Glutamatergic neuron (in vitro differentiated cells): ENCODE measurements at regions not wholly inside any gene's neighbourhood (a gene's known extent, or its start where the extent isn't known, plus 50 kb on each side); places are given as distances from the start of the nearest gene placed in this dataset.

Experiments used
- DNase-seq: peaks from one replicate; pipeline ENCODE4 v3.0.0; 2022
- H3K27ac Mint-ChIP-seq: one replicate; pipeline ENCODE4 v1.8.0; 2020; ENCODE audit warnings: mild to moderate bottlenecking, mixed read lengths, inconsistent platforms; ENCODE audit not compliant: unreplicated experiment
- H3K27me3 Mint-ChIP-seq: one replicate; pipeline ENCODE4 v1.8.0; 2020; ENCODE audit warnings: mild to moderate bottlenecking, moderate library complexity, mixed read lengths, inconsistent platforms; ENCODE audit not compliant: unreplicated experiment
- H3K36me3 Mint-ChIP-seq: one replicate; pipeline ENCODE4 v1.8.0; 2020; ENCODE audit warnings: mild to moderate bottlenecking, mixed read lengths, inconsistent platforms; ENCODE audit not compliant: unreplicated experiment
- H3K4me1 Mint-ChIP-seq: one replicate; pipeline ENCODE4 v1.8.0; 2020; ENCODE audit warnings: mild to moderate bottlenecking, low read depth, mixed read lengths, inconsistent platforms; ENCODE audit not compliant: unreplicated experiment
- H3K4me3 Mint-ChIP-seq: one replicate; pipeline ENCODE4 v1.8.0; 2020; ENCODE audit warnings: mild to moderate bottlenecking, mixed read lengths, inconsistent platforms; ENCODE audit not compliant: unreplicated experiment
- H3K9me3 Mint-ChIP-seq: one replicate; pipeline ENCODE4 v1.8.0; 2020; ENCODE audit warnings: mild to moderate bottlenecking, moderate library complexity, mixed read lengths, inconsistent platforms; ENCODE audit not compliant: unreplicated experiment
- CTCF ChIP-seq: fragments of 200-600 bp; sonication (generic); IDR thresholded peaks from one replicate; pipeline ENCODE4 v1.5.0; 2021; ENCODE audit not compliant: partially characterized antibody, unreplicated experiment

DNA sequence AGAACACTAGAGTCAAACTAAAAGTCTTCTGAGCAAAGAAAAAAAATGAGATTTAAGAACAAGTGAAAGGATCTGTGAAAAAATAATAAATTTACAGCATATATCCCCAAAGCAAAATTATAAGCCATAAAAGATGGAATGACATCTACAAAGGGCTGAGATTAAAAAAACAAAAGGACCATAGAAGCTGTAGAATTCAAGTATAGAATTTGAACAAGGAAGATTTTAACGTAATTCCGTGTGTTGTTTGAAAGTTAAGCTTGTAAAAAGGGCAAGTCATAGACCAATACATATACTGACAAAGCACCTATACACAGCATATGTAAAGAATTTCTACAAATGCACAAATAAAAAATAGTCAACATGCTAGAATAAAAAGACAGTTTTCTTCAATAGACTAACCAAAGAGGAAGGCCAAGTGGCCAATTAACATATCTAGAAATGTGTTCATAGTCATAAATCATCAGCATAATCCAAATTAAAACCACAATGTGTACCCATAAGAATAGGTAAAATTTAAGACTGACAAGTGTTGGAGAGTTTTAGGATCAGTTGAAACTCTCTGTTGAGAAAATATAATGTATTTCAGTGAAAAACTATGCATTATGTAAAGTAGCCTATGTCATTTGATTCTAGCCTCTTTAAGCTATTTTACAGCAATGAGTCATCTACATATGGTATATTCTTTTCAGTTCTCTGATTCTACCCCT lies 674.9 kb downstream of the OLFM4 start:
- no peak overlapping the region for H3K27ac Mint-ChIP-seq
- H3K27me3 Mint-ChIP-seq: peaks cover 1% of the 10 kb centered on the region
- no peak overlapping the region for H3K4me3 Mint-ChIP-seq
- no peak for TF ChIP-seq CTCF
- no peaks in the 10 kb centered on the region for H3K4me1 Mint-ChIP-seq
- no peaks in the 10 kb centered on the region for H3K36me3 Mint-ChIP-seq
- no peaks in the 10 kb centered on the region for H3K9me3 Mint-ChIP-seq
- no peak for DNase-seq

DNA sequence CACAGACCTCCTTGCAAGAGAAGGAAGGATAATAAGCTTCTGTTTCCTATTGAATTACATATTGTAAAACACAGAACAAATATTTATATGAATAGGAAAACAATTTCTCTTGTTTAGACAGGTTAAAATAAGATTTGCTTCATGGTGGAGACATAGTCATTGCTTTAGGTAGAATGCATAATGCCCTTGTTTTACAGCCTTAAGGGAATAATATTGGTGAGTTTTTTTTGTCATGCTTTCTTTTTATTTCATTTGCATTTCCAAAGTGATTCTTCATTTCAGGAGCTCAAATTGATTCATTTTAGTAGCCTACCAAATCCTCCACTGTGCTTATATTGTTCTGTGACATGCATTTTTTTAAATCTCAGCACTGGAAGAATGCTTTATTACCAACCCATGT lies 690.7 kb downstream of the OLFM4 start:
- Mint-ChIP-seq H3K36me3 (peaks cover 5% of the 10 kb centered on the region), H3K4me1 (no peaks in the 10 kb centered on the region), H3K27me3 (no peaks in the 10 kb centered on the region), H3K4me3 (no peak overlapping the region), H3K27ac (no peak overlapping the region), H3K9me3 (peaks cover 3% of the 10 kb centered on the region)
- TF ChIP-seq CTCF: no peak
- no peak for DNase-seq

DNA sequence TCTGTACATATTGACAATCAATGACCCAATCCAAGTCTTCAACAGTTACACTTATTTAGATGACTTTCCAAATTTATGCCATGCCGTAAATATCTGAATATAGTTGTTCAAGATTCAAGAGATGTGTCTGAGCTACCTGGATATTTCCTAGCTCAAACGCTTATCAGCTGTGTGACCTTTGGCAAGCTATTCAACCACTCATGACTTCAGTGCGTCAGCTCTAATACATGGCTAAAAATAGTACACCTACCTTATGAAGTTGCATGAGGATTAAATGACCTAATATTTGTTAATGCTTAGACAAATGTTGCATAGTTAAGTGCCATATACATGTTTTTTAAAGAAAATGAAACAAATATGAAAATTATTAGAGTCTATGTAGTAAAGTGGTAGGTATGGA lies 704.1 kb downstream of the OLFM4 start:
- Mint-ChIP-seq H3K36me3 (no peaks in the 10 kb centered on the region), H3K27me3 (no peaks in the 10 kb centered on the region)

GRCh38 chr13:53743906-53744305 lies 715.3 kb downstream of the OLFM4 start:
- TF ChIP-seq CTCF: no peak
- no peak for DNase-seq
- Mint-ChIP-seq H3K4me3 (no peak overlapping the region), H3K27me3 (no peaks in the 10 kb centered on the region), H3K4me1 (no peaks in the 10 kb centered on the region), H3K27ac (no peak overlapping the region), H3K36me3 (no peaks in the 10 kb centered on the region), H3K9me3 (no peaks in the 10 kb centered on the region)

More for the DNA sequence above, 704.1 kb downstream of the OLFM4 start:
- no peak for TF ChIP-seq CTCF
- Mint-ChIP-seq H3K9me3 (peaks cover 2% of the 10 kb centered on the region), H3K27ac (no peak overlapping the region), H3K4me1 (no peaks in the 10 kb centered on the region), H3K4me3 (no peak overlapping the region)
- no peak for DNase-seq

DNA sequence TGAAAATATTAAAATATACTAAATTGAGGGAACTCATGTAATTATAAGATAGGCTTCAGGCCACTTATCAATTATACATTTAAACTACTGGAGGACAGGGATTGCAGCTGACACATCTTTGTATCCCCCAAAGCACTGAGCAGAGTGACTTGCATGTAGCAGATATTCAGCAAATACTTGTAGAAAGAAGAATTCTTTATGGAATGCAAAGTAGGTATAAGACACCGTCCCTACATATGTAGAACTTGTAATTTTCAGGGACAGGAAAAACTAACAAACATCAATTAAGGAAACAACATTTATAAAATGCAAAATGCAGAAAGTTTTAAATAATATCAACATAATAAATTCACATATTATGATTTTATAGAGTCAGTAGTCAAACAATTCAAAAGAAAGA lies 719.2 kb downstream of the OLFM4 start:
- no peaks in the 10 kb centered on the region for H3K4me1 Mint-ChIP-seq
- H3K9me3 Mint-ChIP-seq: no peaks in the 10 kb centered on the region
- no peak overlapping the region for H3K4me3 Mint-ChIP-seq
- H3K36me3 Mint-ChIP-seq: no peaks in the 10 kb centered on the region
- no peaks in the 10 kb centered on the region for H3K27me3 Mint-ChIP-seq
- H3K27ac Mint-ChIP-seq: no peak overlapping the region
- TF ChIP-seq CTCF: no peak
- DNase-seq: no peak
